H1 (cell line): ENCODE measurements at regions not wholly inside any gene's neighbourhood (a gene's known extent, or its start where the extent isn't known, plus 50 kb on each side); places are given as distances from the start of the nearest gene placed in this dataset.

Experiments
- CHD2 ChIP-seq: IDR thresholded peaks from 2 replicates; pipeline ENCODE4 v1.6.1; 2012; ENCODE audit warnings: low read length, improper control_type of control experiment
- KDM5A ChIP-seq: fragments of 200-600 bp; IDR thresholded peaks from 2 replicates; pipeline ENCODE4 v1.7.1; 2012; ENCODE audit warnings: mild to moderate bottlenecking, low read length, inconsistent platforms, mixed read lengths
- MAFK ChIP-seq: IDR thresholded peaks from 2 replicates; pipeline ENCODE4 v1.6.1; 2012; ENCODE audit warnings: low read depth, mild to moderate bottlenecking, improper control_type of control experiment, low read length
- SIN3A ChIP-seq, 2 experiments: IDR thresholded peaks in 1 of 2; conservative IDR thresholded peaks in 1 of 2; 2 replicates each; pipeline ENCODE4 v1.6.1; 2011 to 2012; ENCODE audit warnings: low read length in 2 of 2, improper control_type of control experiment in 1 of 2, low read depth in 1 of 2, mild to moderate bottlenecking in 1 of 2
- SIRT6 ChIP-seq: IDR thresholded peaks from one replicate; pipeline ENCODE4 v1.7.1; 2012; ENCODE audit warnings: low read length, inconsistent platforms
- TCF12 ChIP-seq: IDR thresholded peaks from 2 replicates; pipeline ENCODE4 v1.6.1; 2011; ENCODE audit warnings: low read depth, mild to moderate bottlenecking, low read length
- TF ChIP-seq, protein P1 (sequence below): fragments of 300-600 bp; sonication (generic); IDR thresholded peaks from 2 replicates; pipeline ENCODE4 v1.7.1; 2012; ENCODE audit warnings: low read length, moderate library complexity, mild to moderate bottlenecking, inconsistent platforms; ENCODE audit not compliant: insufficient replicate concordance

- TF ChIP-seq, protein P1, sequence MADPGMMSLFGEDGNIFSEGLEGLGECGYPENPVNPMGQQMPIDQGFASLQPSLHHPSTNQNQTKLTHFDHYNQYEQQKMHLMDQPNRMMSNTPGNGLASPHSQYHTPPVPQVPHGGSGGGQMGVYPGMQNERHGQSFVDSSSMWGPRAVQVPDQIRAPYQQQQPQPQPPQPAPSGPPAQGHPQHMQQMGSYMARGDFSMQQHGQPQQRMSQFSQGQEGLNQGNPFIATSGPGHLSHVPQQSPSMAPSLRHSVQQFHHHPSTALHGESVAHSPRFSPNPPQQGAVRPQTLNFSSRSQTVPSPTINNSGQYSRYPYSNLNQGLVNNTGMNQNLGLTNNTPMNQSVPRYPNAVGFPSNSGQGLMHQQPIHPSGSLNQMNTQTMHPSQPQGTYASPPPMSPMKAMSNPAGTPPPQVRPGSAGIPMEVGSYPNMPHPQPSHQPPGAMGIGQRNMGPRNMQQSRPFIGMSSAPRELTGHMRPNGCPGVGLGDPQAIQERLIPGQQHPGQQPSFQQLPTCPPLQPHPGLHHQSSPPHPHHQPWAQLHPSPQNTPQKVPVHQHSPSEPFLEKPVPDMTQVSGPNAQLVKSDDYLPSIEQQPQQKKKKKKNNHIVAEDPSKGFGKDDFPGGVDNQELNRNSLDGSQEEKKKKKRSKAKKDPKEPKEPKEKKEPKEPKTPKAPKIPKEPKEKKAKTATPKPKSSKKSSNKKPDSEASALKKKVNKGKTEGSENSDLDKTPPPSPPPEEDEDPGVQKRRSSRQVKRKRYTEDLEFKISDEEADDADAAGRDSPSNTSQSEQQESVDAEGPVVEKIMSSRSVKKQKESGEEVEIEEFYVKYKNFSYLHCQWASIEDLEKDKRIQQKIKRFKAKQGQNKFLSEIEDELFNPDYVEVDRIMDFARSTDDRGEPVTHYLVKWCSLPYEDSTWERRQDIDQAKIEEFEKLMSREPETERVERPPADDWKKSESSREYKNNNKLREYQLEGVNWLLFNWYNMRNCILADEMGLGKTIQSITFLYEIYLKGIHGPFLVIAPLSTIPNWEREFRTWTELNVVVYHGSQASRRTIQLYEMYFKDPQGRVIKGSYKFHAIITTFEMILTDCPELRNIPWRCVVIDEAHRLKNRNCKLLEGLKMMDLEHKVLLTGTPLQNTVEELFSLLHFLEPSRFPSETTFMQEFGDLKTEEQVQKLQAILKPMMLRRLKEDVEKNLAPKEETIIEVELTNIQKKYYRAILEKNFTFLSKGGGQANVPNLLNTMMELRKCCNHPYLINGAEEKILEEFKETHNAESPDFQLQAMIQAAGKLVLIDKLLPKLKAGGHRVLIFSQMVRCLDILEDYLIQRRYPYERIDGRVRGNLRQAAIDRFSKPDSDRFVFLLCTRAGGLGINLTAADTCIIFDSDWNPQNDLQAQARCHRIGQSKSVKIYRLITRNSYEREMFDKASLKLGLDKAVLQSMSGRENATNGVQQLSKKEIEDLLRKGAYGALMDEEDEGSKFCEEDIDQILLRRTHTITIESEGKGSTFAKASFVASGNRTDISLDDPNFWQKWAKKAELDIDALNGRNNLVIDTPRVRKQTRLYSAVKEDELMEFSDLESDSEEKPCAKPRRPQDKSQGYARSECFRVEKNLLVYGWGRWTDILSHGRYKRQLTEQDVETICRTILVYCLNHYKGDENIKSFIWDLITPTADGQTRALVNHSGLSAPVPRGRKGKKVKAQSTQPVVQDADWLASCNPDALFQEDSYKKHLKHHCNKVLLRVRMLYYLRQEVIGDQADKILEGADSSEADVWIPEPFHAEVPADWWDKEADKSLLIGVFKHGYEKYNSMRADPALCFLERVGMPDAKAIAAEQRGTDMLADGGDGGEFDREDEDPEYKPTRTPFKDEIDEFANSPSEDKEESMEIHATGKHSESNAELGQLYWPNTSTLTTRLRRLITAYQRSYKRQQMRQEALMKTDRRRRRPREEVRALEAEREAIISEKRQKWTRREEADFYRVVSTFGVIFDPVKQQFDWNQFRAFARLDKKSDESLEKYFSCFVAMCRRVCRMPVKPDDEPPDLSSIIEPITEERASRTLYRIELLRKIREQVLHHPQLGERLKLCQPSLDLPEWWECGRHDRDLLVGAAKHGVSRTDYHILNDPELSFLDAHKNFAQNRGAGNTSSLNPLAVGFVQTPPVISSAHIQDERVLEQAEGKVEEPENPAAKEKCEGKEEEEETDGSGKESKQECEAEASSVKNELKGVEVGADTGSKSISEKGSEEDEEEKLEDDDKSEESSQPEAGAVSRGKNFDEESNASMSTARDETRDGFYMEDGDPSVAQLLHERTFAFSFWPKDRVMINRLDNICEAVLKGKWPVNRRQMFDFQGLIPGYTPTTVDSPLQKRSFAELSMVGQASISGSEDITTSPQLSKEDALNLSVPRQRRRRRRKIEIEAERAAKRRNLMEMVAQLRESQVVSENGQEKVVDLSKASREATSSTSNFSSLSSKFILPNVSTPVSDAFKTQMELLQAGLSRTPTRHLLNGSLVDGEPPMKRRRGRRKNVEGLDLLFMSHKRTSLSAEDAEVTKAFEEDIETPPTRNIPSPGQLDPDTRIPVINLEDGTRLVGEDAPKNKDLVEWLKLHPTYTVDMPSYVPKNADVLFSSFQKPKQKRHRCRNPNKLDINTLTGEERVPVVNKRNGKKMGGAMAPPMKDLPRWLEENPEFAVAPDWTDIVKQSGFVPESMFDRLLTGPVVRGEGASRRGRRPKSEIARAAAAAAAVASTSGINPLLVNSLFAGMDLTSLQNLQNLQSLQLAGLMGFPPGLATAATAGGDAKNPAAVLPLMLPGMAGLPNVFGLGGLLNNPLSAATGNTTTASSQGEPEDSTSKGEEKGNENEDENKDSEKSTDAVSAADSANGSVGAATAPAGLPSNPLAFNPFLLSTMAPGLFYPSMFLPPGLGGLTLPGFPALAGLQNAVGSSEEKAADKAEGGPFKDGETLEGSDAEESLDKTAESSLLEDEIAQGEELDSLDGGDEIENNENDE, result no peak
- TF ChIP-seq MAFK (no peak), CHD2 (no peak), SIN3A (conservative IDR thresholded peaks at IDR 0.05 in 1 of 2, IDR thresholded peaks at IDR 0.05 in 1 of 2; ENCODE audit: low read depth in 1 of 2, low read length in 2 of 2) (no peak), SIRT6 (no peak), KDM5A (no peak), TCF12 (no peak)
- TF ChIP-seq, all 59 proteins: peak for 0
These were observed 77.9 kb downstream of the MRPL14 start (continued) for GRCh38 chr6:44049163-44049988.
